ENCODE measurements at regions not wholly inside any gene's neighbourhood (a gene's known extent, or its start where the extent isn't known, plus 50 kb on each side); places are given as distances from the start of the nearest gene placed in this dataset.

GRCh38 chr5:8912106-8912505, 633.8 kb downstream of the SEMA5A start:
- TF ChIP-seq, protein P1, sequence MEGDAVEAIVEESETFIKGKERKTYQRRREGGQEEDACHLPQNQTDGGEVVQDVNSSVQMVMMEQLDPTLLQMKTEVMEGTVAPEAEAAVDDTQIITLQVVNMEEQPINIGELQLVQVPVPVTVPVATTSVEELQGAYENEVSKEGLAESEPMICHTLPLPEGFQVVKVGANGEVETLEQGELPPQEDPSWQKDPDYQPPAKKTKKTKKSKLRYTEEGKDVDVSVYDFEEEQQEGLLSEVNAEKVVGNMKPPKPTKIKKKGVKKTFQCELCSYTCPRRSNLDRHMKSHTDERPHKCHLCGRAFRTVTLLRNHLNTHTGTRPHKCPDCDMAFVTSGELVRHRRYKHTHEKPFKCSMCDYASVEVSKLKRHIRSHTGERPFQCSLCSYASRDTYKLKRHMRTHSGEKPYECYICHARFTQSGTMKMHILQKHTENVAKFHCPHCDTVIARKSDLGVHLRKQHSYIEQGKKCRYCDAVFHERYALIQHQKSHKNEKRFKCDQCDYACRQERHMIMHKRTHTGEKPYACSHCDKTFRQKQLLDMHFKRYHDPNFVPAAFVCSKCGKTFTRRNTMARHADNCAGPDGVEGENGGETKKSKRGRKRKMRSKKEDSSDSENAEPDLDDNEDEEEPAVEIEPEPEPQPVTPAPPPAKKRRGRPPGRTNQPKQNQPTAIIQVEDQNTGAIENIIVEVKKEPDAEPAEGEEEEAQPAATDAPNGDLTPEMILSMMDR (IDR thresholded peaks at IDR 0.05; ENCODE audit: low read depth, low read length, poor library complexity, severe bottlenecking): no peak
- no peak for TF ChIP-seq EZH2phosphoT487 (IDR thresholded peaks at IDR 0.05; ENCODE audit: borderline replicate concordance, low read length)
